Upper lobe of right lung (tissue), 1 donor: ENCODE measurements at regions not wholly inside any gene's neighbourhood (a gene's known extent, or its start where the extent isn't known, plus 50 kb on each side); places are given as distances from the start of the nearest gene placed in this dataset.
"Not testable (repeated sequence)": the region's sequence is repeated elsewhere in the genome, so short reads cannot be mapped to it uniquely, and the experiment has no call there.

Experiments used
- ATAC-seq: fragments of 200-7000 bp; cut with Tn5 transposase; one replicate; pipeline ENCODE4 v1.9.1; 2020; ENCODE audit warnings: mild to moderate bottlenecking, moderate library complexity
- DNase-seq: peaks from one replicate; pipeline ENCODE4 v3.0.0-alpha.2; 2020
- H3K27ac ChIP-seq: fragments of 200-600 bp; one replicate; pipeline ENCODE4 v1.8.0; 2022
- H3K27me3 ChIP-seq: fragments of 200-600 bp; one replicate; pipeline ENCODE4 v1.8.0; 2022; ENCODE audit warnings: mild to moderate bottlenecking
- H3K36me3 ChIP-seq: fragments of 200-600 bp; one replicate; pipeline ENCODE4 v1.8.0; 2022
- H3K4me1 ChIP-seq: fragments of 200-600 bp; one replicate; pipeline ENCODE4 v1.8.0; 2022
- H3K4me3 ChIP-seq: fragments of 200-600 bp; one replicate; pipeline ENCODE4 v1.8.0; 2022; ENCODE audit warnings: mild to moderate bottlenecking
- H3K9me3 ChIP-seq: fragments of 200-600 bp; one replicate; pipeline ENCODE4 v1.8.0; 2022
- CTCF ChIP-seq: fragments of 200-600 bp; IDR thresholded peaks from one replicate; pipeline ENCODE4 v1.8.0; 2022; ENCODE audit warnings: antibody characterized with exemption
- intact Hi-C: fragments of 100-400 bp; cut with DNase I; formaldehyde crosslinking; loops from one replicate; pipeline ENCODE4 v1.11.0; 2022
- donor health status: DM: no; HTN: yes; CAD: no; lungs with severe emphysema.

GRCh38 chr13:100764937-100765336, 90.3 kb upstream of the TMTC4 start:
- no peak for TF ChIP-seq CTCF
- H3K9me3 ChIP-seq, result no peaks in the 10 kb centered on the region
- DNase-seq (no peak), ATAC-seq (no peak)
- no peak overlapping the region for H3K27ac ChIP-seq
- no peaks in the 10 kb centered on the region for H3K36me3 ChIP-seq
- no peak overlapping the region for H3K4me3 ChIP-seq
- H3K4me1 ChIP-seq, result no peaks in the 10 kb centered on the region
- intact Hi-C loops, result no loop called here
- H3K27me3 ChIP-seq, result no peaks in the 10 kb centered on the region

- DNase-seq, H3K4me1 ChIP-seq, H3K27me3 ChIP-seq, H3K36me3 ChIP-seq, intact Hi-C loops, H3K9me3 ChIP-seq, ATAC-seq, H3K4me3 ChIP-seq, H3K27ac ChIP-seq: not testable (repeated sequence)
These were observed 87.5 kb upstream of the TMTC4 start for GRCh38 chr13:100762126-100762525.

- Histone ChIP-seq H3K4me3 (no peak overlapping the region), H3K9me3 (no peaks in the 10 kb centered on the region), H3K27me3 (no peaks in the 10 kb centered on the region), H3K36me3 (no peaks in the 10 kb centered on the region), H3K4me1 (no peaks in the 10 kb centered on the region), H3K27ac (no peak overlapping the region)
- ATAC-seq (no peak), DNase-seq (no peak)
- TF ChIP-seq CTCF, result no peak
- intact Hi-C loops, result no loop called here
These were observed 81.3 kb upstream of the TMTC4 start for GRCh38 chr13:100755891-100756290.

DNA sequence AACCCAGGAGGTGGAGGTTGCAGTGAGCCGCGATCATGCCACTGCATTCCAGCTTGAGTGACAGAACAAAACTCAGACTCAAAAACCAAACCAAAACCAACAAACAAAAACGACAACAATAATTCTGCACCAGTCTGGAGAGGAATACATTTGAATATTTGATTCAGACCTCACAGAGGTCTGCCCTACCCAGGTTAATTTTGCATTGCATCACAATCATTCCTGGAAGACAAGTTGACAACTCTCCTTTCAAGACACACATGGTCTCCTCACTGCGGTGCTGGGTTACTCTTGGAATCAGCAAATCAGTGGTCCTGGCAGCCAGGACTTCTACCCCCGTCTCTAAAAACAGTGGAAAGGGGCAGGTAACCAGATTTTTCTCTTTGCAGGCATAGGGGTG, 79.9 kb upstream of the TMTC4 start:
- no peaks in the 10 kb centered on the region for H3K36me3 ChIP-seq
- H3K4me3 ChIP-seq, result no peak overlapping the region
- no peaks in the 10 kb centered on the region for H3K27me3 ChIP-seq
- intact Hi-C loops, result no loop called here
- no peak for TF ChIP-seq CTCF
- H3K9me3 ChIP-seq, result no peaks in the 10 kb centered on the region
- no peak for ATAC-seq
- no peak for DNase-seq
- no peaks in the 10 kb centered on the region for H3K4me1 ChIP-seq
- no peak overlapping the region for H3K27ac ChIP-seq

- Histone ChIP-seq H3K36me3 (no peaks in the 10 kb centered on the region), H3K4me1 (no peaks in the 10 kb centered on the region), H3K27me3 (no peaks in the 10 kb centered on the region), H3K9me3 (no peaks in the 10 kb centered on the region), H3K27ac (no peak overlapping the region), H3K4me3 (no peak overlapping the region)
- intact Hi-C loops, result no loop called here
- ATAC-seq (no peak), DNase-seq (no peak)
- TF ChIP-seq CTCF, result no peak
These were observed 78.8 kb upstream of the TMTC4 start for GRCh38 chr13:100753376-100753775.

- no peak for TF ChIP-seq CTCF
- H3K36me3 ChIP-seq, result no peaks in the 10 kb centered on the region
- intact Hi-C loops, result no loop called here
- H3K9me3 ChIP-seq, result no peaks in the 10 kb centered on the region
- no peak overlapping the region for H3K27ac ChIP-seq
- H3K4me3 ChIP-seq, result no peak overlapping the region
- DNase-seq (no peak), ATAC-seq (no peak)
- no peaks in the 10 kb centered on the region for H3K4me1 ChIP-seq
- H3K27me3 ChIP-seq, result no peaks in the 10 kb centered on the region
These were observed 77.2 kb upstream of the TMTC4 start for GRCh38 chr13:100751826-100752225.
